ENCODE measurements at regions not wholly inside any gene's neighbourhood (a gene's known extent, or its start where the extent isn't known, plus 50 kb on each side); places are given as distances from the start of the nearest gene placed in this dataset.

DNA sequence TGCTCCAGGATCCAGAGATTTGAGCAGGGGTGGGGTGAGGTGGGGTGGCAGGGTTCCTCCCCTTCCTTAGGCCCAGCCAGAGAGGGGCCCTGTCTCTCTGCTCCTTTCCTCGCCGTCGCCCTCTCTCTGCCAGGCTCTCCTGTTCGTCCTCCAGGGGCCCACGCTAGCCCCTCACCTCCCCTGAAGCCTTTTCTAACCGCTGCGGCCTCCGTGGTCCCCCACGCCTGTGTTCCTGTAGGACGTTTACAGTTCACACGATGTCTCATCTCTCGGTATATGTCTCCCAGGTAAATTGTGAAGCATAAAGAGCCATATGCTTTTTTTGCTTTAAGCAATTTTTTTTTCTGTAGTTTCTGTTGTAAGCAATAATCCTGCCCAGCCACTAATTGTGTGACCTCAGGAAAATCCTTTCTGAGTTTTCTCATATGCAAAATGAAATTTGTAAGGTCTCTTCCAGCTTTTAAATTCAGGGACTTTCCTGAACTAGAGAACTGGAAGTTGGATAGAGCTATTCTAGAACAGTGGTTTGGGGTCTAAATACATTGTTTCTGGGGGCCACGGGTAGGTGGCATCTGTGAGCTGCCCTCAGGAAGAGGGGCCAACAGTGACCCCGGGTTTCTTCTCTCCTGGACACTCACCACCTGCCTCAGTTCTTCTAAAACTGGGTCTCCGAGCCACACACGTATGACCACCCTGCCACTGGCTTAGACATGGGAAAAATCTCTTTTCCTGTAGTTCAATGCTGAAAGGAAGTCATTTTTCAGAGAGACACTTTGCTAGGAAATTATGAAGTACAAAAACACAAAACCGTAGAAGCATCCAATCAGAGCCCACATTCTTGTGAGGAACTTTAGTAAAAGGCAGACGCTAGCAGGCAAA lies 50.2 kb upstream of the ZNF366 start:
- no peak for TF ChIP-seq CTCF (IDR thresholded peaks at IDR 0.05)
- no peak for TF ChIP-seq POLR2A (IDR thresholded peaks at IDR 0.05)

Measured in ovary (tissue), 3 donors.